Astrocyte (in vitro differentiated cells and primary cell): ENCODE measurements at regions not wholly inside any gene's neighbourhood (a gene's known extent, or its start where the extent isn't known, plus 50 kb on each side); places are given as distances from the start of the nearest gene placed in this dataset.

Experiments
- DNase-seq: peaks from one replicate; pipeline ENCODE4 v3.0.0-alpha.2; 2010; ENCODE audit warnings: low read depth
- FAIRE-seq: peaks from 2 replicates; lab custom pipeline; 2011; peaks lifted over from hg19 to GRCh38; lab: Jason Lieb, UNC
- H2AFZ ChIP-seq: 2 replicates; pipeline ENCODE4 v1.6.0; 2012; ENCODE audit warnings: low read depth, low read length, inconsistent platforms
- H3K27ac ChIP-seq: 2 replicates; pipeline ENCODE4 v1.5.1; 2011; ENCODE audit warnings: low read depth, low read length, inconsistent platforms
- H3K27me3 ChIP-seq: 2 replicates; pipeline ENCODE4 v1.6.0; 2011; ENCODE audit warnings: low read length, inconsistent platforms; ENCODE audit not compliant: insufficient read depth
- H3K36me3 ChIP-seq: 2 replicates; pipeline ENCODE4 v1.5.1; 2011; ENCODE audit warnings: low read length, inconsistent platforms; ENCODE audit not compliant: insufficient read depth
- H3K4me1 ChIP-seq: 2 replicates; pipeline ENCODE4 v1.5.1; 2011; ENCODE audit warnings: low read length, inconsistent platforms; ENCODE audit not compliant: insufficient read depth
- H3K4me2 ChIP-seq: 2 replicates; pipeline ENCODE4 v1.6.0; 2012; ENCODE audit warnings: low read length, inconsistent platforms
- H3K4me3 ChIP-seq: 2 replicates; pipeline ENCODE4 v1.5.1; 2011; ENCODE audit warnings: low read depth, mild to moderate bottlenecking, low read length, inconsistent platforms; ENCODE audit not compliant: insufficient read depth
- H3K79me2 ChIP-seq: 2 replicates; pipeline ENCODE4 v1.6.0; 2012; ENCODE audit warnings: mild to moderate bottlenecking, low read length, inconsistent platforms; ENCODE audit not compliant: insufficient read depth
- H3K9ac ChIP-seq: 2 replicates; pipeline ENCODE4 v1.6.0; 2012; ENCODE audit warnings: mild to moderate bottlenecking, low read length, inconsistent platforms
- H3K9me3 ChIP-seq: 2 replicates; pipeline ENCODE4 v1.5.1; 2012; ENCODE audit warnings: low read depth, mild to moderate bottlenecking, low read length, inconsistent platforms; ENCODE audit not compliant: insufficient read depth
- H4K20me1 ChIP-seq: 2 replicates; pipeline ENCODE4 v1.6.0; 2012; ENCODE audit warnings: low read length, inconsistent platforms; ENCODE audit not compliant: insufficient read depth
- H3K27ac Mint-ChIP-seq: one replicate; pipeline ENCODE4 v1.8.0; 2021; ENCODE audit warnings: mild to moderate bottlenecking, mixed read lengths; ENCODE audit not compliant: unreplicated experiment
- H3K27me3 Mint-ChIP-seq: one replicate; pipeline ENCODE4 v1.8.0; 2021; ENCODE audit warnings: low read depth, mixed read lengths; ENCODE audit not compliant: unreplicated experiment
- H3K36me3 Mint-ChIP-seq: one replicate; pipeline ENCODE4 v1.8.0; 2021; ENCODE audit warnings: low read depth, mixed read lengths; ENCODE audit not compliant: unreplicated experiment
- H3K4me1 Mint-ChIP-seq: one replicate; pipeline ENCODE4 v1.8.0; 2021; ENCODE audit warnings: low read depth, mixed read lengths; ENCODE audit not compliant: unreplicated experiment
- H3K4me3 Mint-ChIP-seq: one replicate; pipeline ENCODE4 v1.8.0; 2021; ENCODE audit warnings: mild to moderate bottlenecking, moderate library complexity, mixed read lengths; ENCODE audit not compliant: unreplicated experiment
- H3K9me3 Mint-ChIP-seq: one replicate; pipeline ENCODE4 v1.8.0; 2021; ENCODE audit warnings: mild to moderate bottlenecking, mixed read lengths; ENCODE audit not compliant: unreplicated experiment
- CTCF ChIP-seq: IDR thresholded peaks from 2 replicates; pipeline ENCODE4 v1.5.1; 2011; ENCODE audit warnings: low read depth, mild to moderate bottlenecking, inconsistent platforms, low read length, moderate library complexity; ENCODE audit not compliant: insufficient read depth
- EZH2 ChIP-seq: IDR thresholded peaks from 2 replicates; pipeline ENCODE4 v1.6.1; 2012; ENCODE audit warnings: mild to moderate bottlenecking, low read length, inconsistent platforms; ENCODE audit not compliant: insufficient read depth

GRCh38 chr20:43304598-43304997 is 114.9 kb upstream of the PTPRT start:
- H3K27me3 Mint-ChIP-seq: no peaks in the 10 kb centered on the region
- H3K27ac Mint-ChIP-seq: no peak overlapping the region
- no peaks in the 10 kb centered on the region for H3K79me2 ChIP-seq
- H3K4me1 Mint-ChIP-seq: no peaks in the 10 kb centered on the region
- H3K4me3 Mint-ChIP-seq: no peak overlapping the region
- H3K4me3 ChIP-seq: no peak overlapping the region
- H3K4me1 ChIP-seq: no peaks in the 10 kb centered on the region
- no peaks in the 10 kb centered on the region for H3K27me3 ChIP-seq
- no peaks in the 10 kb centered on the region for H4K20me1 ChIP-seq
- FAIRE-seq (no peak), DNase-seq (no peak)
- H3K4me2 ChIP-seq: no peak overlapping the region
- no peaks in the 10 kb centered on the region for H3K36me3 ChIP-seq
- H3K9me3 Mint-ChIP-seq: peaks cover 12% of the 10 kb centered on the region
- TF ChIP-seq CTCF: no peak
- TF ChIP-seq EZH2: no peak
- no peaks in the 10 kb centered on the region for H3K36me3 Mint-ChIP-seq
- H3K9me3 ChIP-seq: peaks cover 4% of the 10 kb centered on the region
- no peak overlapping the region for H2AFZ ChIP-seq
- H3K27ac ChIP-seq: no peak overlapping the region
- no peak overlapping the region for H3K9ac ChIP-seq

GRCh38 chr20:43302936-43303335 is 113.2 kb upstream of the PTPRT start:
- no peak overlapping the region for H3K27ac ChIP-seq
- no peaks in the 10 kb centered on the region for H3K27me3 ChIP-seq
- FAIRE-seq: no peak
- Mint-ChIP-seq H3K9me3 (peaks cover 4% of the 10 kb centered on the region), H3K27me3 (no peaks in the 10 kb centered on the region), H3K36me3 (no peaks in the 10 kb centered on the region), H3K4me1 (no peaks in the 10 kb centered on the region), H3K27ac (no peak overlapping the region), H3K4me3 (no peak overlapping the region)
- H4K20me1 ChIP-seq: no peaks in the 10 kb centered on the region
- no peak overlapping the region for H2AFZ ChIP-seq
- no peak overlapping the region for H3K4me3 ChIP-seq
- H3K79me2 ChIP-seq: no peaks in the 10 kb centered on the region
- no peaks in the 10 kb centered on the region for H3K36me3 ChIP-seq
- TF ChIP-seq CTCF: no peak
- TF ChIP-seq EZH2: no peak
- no peak overlapping the region for H3K9ac ChIP-seq
- H3K4me2 ChIP-seq: no peak overlapping the region
- no peaks in the 10 kb centered on the region for H3K4me1 ChIP-seq
- no peak for DNase-seq
- H3K9me3 ChIP-seq: peaks cover 4% of the 10 kb centered on the region

GRCh38 chr20:43300901-43301300 is 111.2 kb upstream of the PTPRT start:
- H3K9me3 Mint-ChIP-seq: no peaks in the 10 kb centered on the region
- Histone ChIP-seq H3K4me1 (no peaks in the 10 kb centered on the region), H3K27me3 (no peaks in the 10 kb centered on the region), H4K20me1 (no peaks in the 10 kb centered on the region), H3K27ac (no peak overlapping the region), H3K4me3 (no peak overlapping the region), H2AFZ (no peak overlapping the region), H3K9me3 (peaks cover 4% of the 10 kb centered on the region), H3K79me2 (no peaks in the 10 kb centered on the region), H3K36me3 (no peaks in the 10 kb centered on the region), H3K9ac (no peak overlapping the region), H3K4me2 (no peak overlapping the region)
- no peaks in the 10 kb centered on the region for H3K27me3 Mint-ChIP-seq
- TF ChIP-seq EZH2 (no peak), CTCF (no peak)
- DNase-seq (no peak), FAIRE-seq (no peak)
- no peaks in the 10 kb centered on the region for H3K36me3 Mint-ChIP-seq
- no peak overlapping the region for H3K4me3 Mint-ChIP-seq
- H3K27ac Mint-ChIP-seq: no peak overlapping the region
- H3K4me1 Mint-ChIP-seq: no peaks in the 10 kb centered on the region
